Activated T-cell treated with anti-CD3 and anti-CD28 coated beads, Interleukin-2, amount 50 U/mL, for 72 hours (primary cell): ENCODE measurements at regions not wholly inside any gene's neighbourhood (a gene's known extent, or its start where the extent isn't known, plus 50 kb on each side); places are given as distances from the start of the nearest gene placed in this dataset.
"Not testable (repeated sequence)": the region's sequence is repeated elsewhere in the genome, so short reads cannot be mapped to it uniquely, and the experiment has no call there.

ENCODE experiments used
- ATAC-seq, 2 donors: fragments of 150-1000 bp; cut with Tn5 transposase; replicated peaks in 1 of 2; 2 replicates each; pipeline ENCODE4 v1.10.0; 2021; ENCODE audit warnings: moderate library complexity in 2 of 2, mild to moderate bottlenecking in 1 of 2
- DNase-seq, 2 donors: peaks; one replicate each; pipeline ENCODE4 v3.0.0; 2021 to 2022; ENCODE audit warnings: mixed read lengths in 1 of 2
- H3K27ac Mint-ChIP-seq: one replicate; pipeline ENCODE4 v1.8.0; 2022; ENCODE audit warnings: mild to moderate bottlenecking, moderate library complexity, mixed read lengths
- H3K27me3 Mint-ChIP-seq: one replicate; pipeline ENCODE4 v1.8.0; 2022; ENCODE audit warnings: low read depth, mixed read lengths
- H3K36me3 Mint-ChIP-seq, 2 donors: one replicate each; pipeline ENCODE4 v1.8.0; 2022; ENCODE audit warnings: mixed read lengths in 2 of 2, mild to moderate bottlenecking in 1 of 2; ENCODE audit not compliant: insufficient read depth in 2 of 2
- H3K4me1 Mint-ChIP-seq: one replicate; pipeline ENCODE4 v1.8.0; 2022; ENCODE audit warnings: low read depth, mixed read lengths
- H3K4me3 Mint-ChIP-seq, 2 donors: one replicate each; pipeline ENCODE4 v1.8.0; 2022; ENCODE audit warnings: mild to moderate bottlenecking in 2 of 2, mixed read lengths in 2 of 2, moderate library complexity in 2 of 2
- H3K9me3 Mint-ChIP-seq, 2 donors: one replicate each; pipeline ENCODE4 v1.8.0; 2022; ENCODE audit warnings: mixed read lengths in 2 of 2

DNA sequence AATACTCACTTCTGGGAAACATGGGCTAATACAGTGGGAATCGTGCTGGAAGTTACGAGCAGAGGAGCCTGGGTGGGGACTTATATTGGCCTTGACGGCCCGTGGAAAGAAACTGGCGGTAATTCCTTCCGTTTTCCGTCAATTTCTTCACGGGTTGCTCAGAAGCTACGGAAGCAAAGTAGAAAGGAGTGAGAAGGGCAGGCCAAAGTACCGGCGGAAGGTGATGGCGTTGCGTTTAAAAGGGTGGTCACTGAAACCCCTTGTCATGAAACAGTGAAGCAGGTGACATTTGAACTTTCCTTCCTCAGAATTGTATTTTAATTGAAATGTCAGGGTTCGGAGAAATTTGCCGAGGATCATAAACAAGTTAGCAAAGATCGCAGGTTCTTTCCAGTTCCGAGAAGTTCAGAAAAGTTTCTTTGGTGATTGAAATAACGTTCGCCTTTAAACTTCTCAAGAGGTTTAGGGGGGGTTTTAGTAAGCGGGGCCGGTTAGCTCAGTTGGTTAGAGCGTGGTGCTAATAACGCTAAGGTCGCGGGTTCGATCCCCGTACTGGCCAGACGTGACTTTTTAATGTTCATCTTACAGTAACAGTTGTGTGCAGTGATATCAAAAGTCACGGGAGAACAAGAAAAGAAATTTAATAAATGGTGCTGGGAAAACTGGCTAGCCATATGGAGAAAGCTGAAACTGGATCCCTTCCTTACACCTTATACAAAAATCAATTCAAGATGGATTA, 96.7 kb upstream of the ZNF322 start:
- Mint-ChIP-seq H3K4me1 (peaks cover 17% of the 10 kb centered on the region), H3K27me3 (peaks cover 41% of the 10 kb centered on the region), H3K4me3 (peak overlapping the region; percentile 59 to 68), H3K27ac (peak overlapping the region; percentile 76)
- H3K9me3 Mint-ChIP-seq, H3K36me3 Mint-ChIP-seq, DNase-seq: not testable (repeated sequence)
- peak in 1 of 2 donors; percentile 51 for ATAC-seq

GRCh38 chr6:26766203-26766902, 106.8 kb upstream of the ZNF322 start:
- not testable (repeated sequence) for DNase-seq, H3K27ac Mint-ChIP-seq, ATAC-seq, H3K27me3 Mint-ChIP-seq, H3K4me3 Mint-ChIP-seq, H3K36me3 Mint-ChIP-seq, H3K4me1 Mint-ChIP-seq, H3K9me3 Mint-ChIP-seq

- not testable (repeated sequence) for H3K9me3 Mint-ChIP-seq, H3K36me3 Mint-ChIP-seq, DNase-seq, ATAC-seq, H3K27me3 Mint-ChIP-seq, H3K4me1 Mint-ChIP-seq, H3K4me3 Mint-ChIP-seq, H3K27ac Mint-ChIP-seq
These were observed 111.6 kb upstream of the ZNF322 start for GRCh38 chr6:26770941-26771666.

GRCh38 chr6:26773414-26773813, 113.9 kb upstream of the ZNF322 start:
- ATAC-seq, H3K4me3 Mint-ChIP-seq, H3K36me3 Mint-ChIP-seq, DNase-seq, H3K9me3 Mint-ChIP-seq, H3K27ac Mint-ChIP-seq, H3K4me1 Mint-ChIP-seq, H3K27me3 Mint-ChIP-seq: not testable (repeated sequence)

DNA sequence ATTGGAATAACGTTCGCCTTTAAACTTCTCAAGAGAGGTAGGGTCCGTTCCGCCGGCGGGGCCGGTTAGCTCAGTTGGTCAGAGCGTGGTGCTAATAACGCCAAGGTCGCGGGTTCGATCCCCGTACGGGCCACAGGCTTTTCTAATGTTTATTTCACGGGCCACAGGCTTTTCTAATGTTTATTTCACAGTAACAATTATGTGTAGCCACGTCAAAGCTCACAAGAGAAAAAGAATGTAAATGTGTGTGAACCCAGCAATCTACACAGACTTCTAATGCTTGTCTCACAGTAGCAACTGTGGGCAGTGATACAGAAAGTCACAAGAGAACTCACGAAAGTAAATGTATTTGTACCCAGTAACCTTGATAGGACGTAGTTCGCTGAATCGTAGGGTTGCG, 121.0 kb upstream of the ZNF322 start:
- not testable (repeated sequence) for H3K27me3 Mint-ChIP-seq, H3K36me3 Mint-ChIP-seq, ATAC-seq, H3K27ac Mint-ChIP-seq, DNase-seq, H3K4me3 Mint-ChIP-seq, H3K9me3 Mint-ChIP-seq, H3K4me1 Mint-ChIP-seq

- not testable (repeated sequence) for H3K36me3 Mint-ChIP-seq, DNase-seq, H3K4me1 Mint-ChIP-seq, H3K27me3 Mint-ChIP-seq, ATAC-seq, H3K27ac Mint-ChIP-seq, H3K9me3 Mint-ChIP-seq, H3K4me3 Mint-ChIP-seq
These were observed 136.1 kb upstream of the ZNF322 start for GRCh38 chr6:26795474-26796307.

DNA sequence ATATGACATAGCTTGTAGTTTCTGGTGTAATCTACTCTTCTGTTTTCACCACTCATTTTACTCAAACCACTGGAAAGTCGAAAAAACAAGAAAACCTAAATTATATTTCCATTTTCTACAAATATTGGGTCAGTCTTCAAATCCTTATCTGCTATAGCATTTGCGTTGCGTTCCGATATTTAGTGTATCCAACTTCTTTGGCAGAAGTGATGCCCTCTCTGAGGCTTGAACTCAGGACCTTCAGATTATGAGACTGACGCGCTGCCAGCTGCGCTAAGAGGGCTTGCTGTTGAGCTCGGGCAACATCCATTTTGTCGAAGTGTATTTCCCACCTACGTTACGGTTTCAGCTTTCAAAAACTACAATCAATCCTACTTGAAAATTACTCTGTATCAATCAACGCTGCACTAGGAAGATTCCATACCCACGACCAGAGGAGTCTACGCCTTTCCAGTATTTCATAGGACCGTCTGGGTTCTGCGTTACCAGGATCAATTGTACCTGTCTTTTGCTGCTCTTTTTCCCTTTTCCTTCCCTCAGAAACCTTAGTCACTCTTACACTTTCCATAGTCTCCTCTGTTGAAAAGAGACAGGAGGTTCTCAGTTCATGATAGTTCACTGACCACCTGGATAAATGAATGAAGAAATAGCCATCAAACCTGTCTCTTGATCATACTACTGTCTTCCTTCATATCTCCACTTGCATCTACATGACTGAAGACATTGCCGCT, 140.5 kb upstream of the ZNF322 start:
- not testable (repeated sequence) for H3K4me1 Mint-ChIP-seq, ATAC-seq, H3K27ac Mint-ChIP-seq, H3K27me3 Mint-ChIP-seq, H3K9me3 Mint-ChIP-seq, H3K36me3 Mint-ChIP-seq, H3K4me3 Mint-ChIP-seq, DNase-seq

GRCh38 chr6:26803762-26804161, 144.2 kb upstream of the ZNF322 start:
- not testable (repeated sequence) for H3K36me3 Mint-ChIP-seq, H3K4me1 Mint-ChIP-seq, H3K27me3 Mint-ChIP-seq

GRCh38 chr6:26811486-26812116, 152.1 kb upstream of the ZNF322 start:
- H3K36me3 Mint-ChIP-seq, H3K4me3 Mint-ChIP-seq, ATAC-seq, DNase-seq, H3K27me3 Mint-ChIP-seq, H3K9me3 Mint-ChIP-seq, H3K27ac Mint-ChIP-seq, H3K4me1 Mint-ChIP-seq: not testable (repeated sequence)

More at GRCh38 chr6:26803762-26804161, 144.2 kb upstream of the ZNF322 start:
- not testable (repeated sequence) for H3K4me3 Mint-ChIP-seq, H3K27ac Mint-ChIP-seq, H3K9me3 Mint-ChIP-seq, ATAC-seq, DNase-seq

- H3K36me3 Mint-ChIP-seq, H3K9me3 Mint-ChIP-seq, H3K4me1 Mint-ChIP-seq, DNase-seq, ATAC-seq, H3K27ac Mint-ChIP-seq, H3K27me3 Mint-ChIP-seq, H3K4me3 Mint-ChIP-seq: not testable (repeated sequence)
These were observed 159.2 kb upstream of the ZNF322 start for GRCh38 chr6:26818640-26819225.

DNA sequence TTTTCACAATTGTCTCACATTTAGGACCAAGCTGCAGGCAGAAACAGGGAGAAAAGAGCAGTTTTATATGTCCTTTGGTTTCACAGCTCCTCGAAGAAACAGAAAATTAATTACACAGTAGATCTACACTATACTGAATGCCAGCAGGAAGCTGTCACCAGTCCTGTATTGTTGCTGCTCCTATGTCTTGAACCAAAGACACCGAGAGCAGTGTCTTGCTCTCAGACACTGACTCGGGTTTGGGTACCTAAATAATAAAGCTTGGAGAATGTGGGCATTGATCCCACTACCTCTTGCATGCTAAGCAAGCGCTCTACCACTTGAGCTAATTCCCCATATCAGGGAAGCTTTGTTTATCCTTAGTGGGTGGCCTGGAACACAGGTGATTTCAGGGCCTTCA, 168.4 kb upstream of the ZNF322 start:
- not testable (repeated sequence) for H3K4me1 Mint-ChIP-seq, H3K27ac Mint-ChIP-seq, DNase-seq, H3K9me3 Mint-ChIP-seq, H3K27me3 Mint-ChIP-seq, H3K36me3 Mint-ChIP-seq, ATAC-seq, H3K4me3 Mint-ChIP-seq

DNA sequence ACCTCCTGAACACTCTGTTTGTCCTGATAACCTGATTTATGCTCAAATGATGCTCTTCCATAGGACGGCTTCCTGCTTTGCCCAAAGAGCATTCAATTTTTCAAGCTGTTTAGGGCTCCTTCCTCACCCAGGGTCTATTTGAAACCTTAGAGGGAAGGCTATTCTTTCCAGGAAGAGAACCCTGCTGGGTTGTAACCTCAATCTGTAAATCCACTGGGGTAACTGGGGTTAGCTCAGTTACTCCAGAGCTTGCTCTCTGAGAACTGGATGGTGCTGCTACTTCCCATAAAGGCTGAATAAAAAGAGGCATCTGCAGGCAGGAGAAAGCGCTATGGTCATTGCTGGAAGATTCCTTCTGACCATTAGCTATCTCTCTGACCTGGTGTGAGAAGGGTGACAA, 169.9 kb upstream of the ZNF322 start:
- H3K36me3 Mint-ChIP-seq, H3K27ac Mint-ChIP-seq, DNase-seq, H3K4me1 Mint-ChIP-seq, H3K27me3 Mint-ChIP-seq, ATAC-seq, H3K9me3 Mint-ChIP-seq, H3K4me3 Mint-ChIP-seq: not testable (repeated sequence)
